HG03469 (cell line): ENCODE measurements at regions not wholly inside any gene's neighbourhood (a gene's known extent, or its start where the extent isn't known, plus 50 kb on each side); places are given as distances from the start of the nearest gene placed in this dataset.
"Not testable (repeated sequence)": the region's sequence is repeated elsewhere in the genome, so short reads cannot be mapped to it uniquely, and the experiment has no call there.

Experiments used
- ATAC-seq: cut with Tn5 transposase; IDR thresholded peaks from one replicate; pipeline ENCODE4 v1.9.1; 2021; ENCODE audit warnings: mild to moderate bottlenecking, moderate library complexity, moderate number of reproducible peaks; ENCODE audit not compliant: unreplicated experiment

- ATAC-seq, result no peak
Measured at GRCh38 chr2:136297994-136298393, 180.0 kb upstream of the CXCR4 start.

GRCh38 chr2:136297312-136297711 lies 179.4 kb upstream of the CXCR4 start:
- no peak for ATAC-seq

- no peak for ATAC-seq
Measured at GRCh38 chr2:136295168-136295567, 177.2 kb upstream of the CXCR4 start.

- ATAC-seq, result no peak
Measured at GRCh38 chr2:136291871-136292270, 173.9 kb upstream of the CXCR4 start.

- no peak for ATAC-seq
Measured at GRCh38 chr2:136290326-136290725, 172.4 kb upstream of the CXCR4 start.

GRCh38 chr2:136288249-136288648 lies 170.3 kb upstream of the CXCR4 start:
- no peak for ATAC-seq

- no peak for ATAC-seq
Measured at GRCh38 chr2:136286423-136286822, 168.5 kb upstream of the CXCR4 start.

- ATAC-seq, result no peak
Measured at GRCh38 chr2:136284226-136285119, 166.5 kb upstream of the CXCR4 start.

GRCh38 chr2:136282251-136282650 lies 164.3 kb upstream of the CXCR4 start:
- ATAC-seq, result no peak

GRCh38 chr2:136281281-136282114 lies 163.5 kb upstream of the CXCR4 start:
- no peak for ATAC-seq

GRCh38 chr2:136266346-136266745 lies 148.4 kb upstream of the CXCR4 start:
- ATAC-seq, result not testable (repeated sequence)

- ATAC-seq, result no peak
Measured at GRCh38 chr2:136259551-136259950, 141.6 kb upstream of the CXCR4 start.

GRCh38 chr2:136257893-136258292 lies 139.9 kb upstream of the CXCR4 start:
- ATAC-seq, result no peak

GRCh38 chr2:136255648-136256461 lies 137.9 kb upstream of the CXCR4 start:
- peak; percentile 29 for ATAC-seq

- ATAC-seq, result no peak
Measured at GRCh38 chr2:136255127-136255526, 137.2 kb upstream of the CXCR4 start.

GRCh38 chr2:136254681-136255080 lies 136.7 kb upstream of the CXCR4 start:
- no peak for ATAC-seq

- no peak for ATAC-seq
Measured at GRCh38 chr2:136253288-136254004, 135.5 kb upstream of the CXCR4 start.

- ATAC-seq, result no peak
Measured at GRCh38 chr2:136251885-136252585, 134.1 kb upstream of the CXCR4 start.

- ATAC-seq, result no peak
Measured at GRCh38 chr2:136251197-136251884, 133.4 kb upstream of the CXCR4 start.
